Esophagus muscularis mucosa (tissue), 4 donors: ENCODE measurements at regions not wholly inside any gene's neighbourhood (a gene's known extent, or its start where the extent isn't known, plus 50 kb on each side); places are given as distances from the start of the nearest gene placed in this dataset.

Experiments used
- DNase-seq: peaks from one replicate; pipeline ENCODE4 v3.0.0-alpha.2; 2017; ENCODE audit errors: extremely low spot score
- H3K27ac ChIP-seq, 4 donors: fragments of 200-600 bp; sonication (generic); replicated peaks in 1 of 4; 1 replicate in 3 of 4; 2 replicates in 1 of 4; pipeline ENCODE4 v1.5.1; 2016 to 2019; ENCODE audit warnings: mild to moderate bottlenecking in 1 of 4
- H3K27me3 ChIP-seq, 4 donors: fragments of 200-600 bp; sonication (generic); one replicate each; pipeline versions ENCODE4 v1.5.1 to v1.6.0; 2016 to 2019
- H3K36me3 ChIP-seq, 4 donors: fragments of 200-600 bp; sonication (generic); one replicate each; pipeline ENCODE4 v1.5.1; 2016 to 2019
- H3K4me1 ChIP-seq, 4 donors: fragments of 200-600 bp; sonication (generic); one replicate each; pipeline ENCODE4 v1.5.1; 2016 to 2019
- H3K4me3 ChIP-seq, 4 donors: fragments of 200-600 bp; sonication (generic); 1 replicate in 2 of 4; 2 replicates in 2 of 4; pipeline ENCODE4 v1.5.1; 2016 to 2019; ENCODE audit warnings: mild to moderate bottlenecking in 4 of 4, moderate library complexity in 1 of 4
- H3K9me3 ChIP-seq, 4 donors: fragments of 200-600 bp; sonication (generic); 1 replicate in 3 of 4; 2 replicates in 1 of 4; pipeline ENCODE4 v1.5.1; 2016 to 2019
- EP300 ChIP-seq: sonication (generic); formaldehyde crosslinking; IDR thresholded peaks from one replicate; pipeline ENCODE4 v1.6.1; 2017; ENCODE audit warnings: antibody characterized with exemption
- POLR2A ChIP-seq: fragments of 450-650 bp; IDR thresholded peaks from one replicate; pipeline ENCODE4 v1.6.1; 2017; ENCODE audit warnings: antibody characterized with exemption, moderate library complexity, mild to moderate bottlenecking, low read depth
- POLR2AphosphoS5 ChIP-seq, 2 donors: sonication (generic); formaldehyde crosslinking; IDR thresholded peaks; one replicate each; pipeline ENCODE4 v1.6.1; 2017; ENCODE audit warnings: antibody characterized with exemption in 2 of 2
- WGBS: methylation state at CpG from one replicate; pipeline ENCODE4 v1.1.5; 2018; 5-methylcytosine and 5-hydroxymethylcytosine counted together
- intact Hi-C: fragments of 100-400 bp; cut with DNase I; formaldehyde crosslinking; loops from one replicate; pipeline ENCODE4 v1.15.1; 2023
- TF ChIP-seq, protein P1 (sequence below), 3 experiments: fragments of 200-600 bp in 2 of 3; fragments of 450-650 bp in 1 of 3; sonication (generic) in 2 of 3; IDR thresholded peaks; one replicate each; pipeline ENCODE4 v1.5.1; 2017 to 2019; ENCODE audit warnings: antibody characterized with exemption in 3 of 3, mild to moderate bottlenecking in 2 of 3, moderate library complexity in 1 of 3

GRCh38 chr1:175872588-175872987, 129.2 kb upstream of the TNR start:
- Histone ChIP-seq H3K27ac (no peak overlapping the region), H3K4me3 (no peak overlapping the region), H3K9me3 (no peaks in the 10 kb centered on the region), H3K4me1 (no peaks in the 10 kb centered on the region), H3K27me3 (no peaks in the 10 kb centered on the region), H3K36me3 (no peaks in the 10 kb centered on the region)
- 89% methylated on average over 4 of the region's 4 CpGs for WGBS
- no peak for DNase-seq
- TF ChIP-seq, protein P1, sequence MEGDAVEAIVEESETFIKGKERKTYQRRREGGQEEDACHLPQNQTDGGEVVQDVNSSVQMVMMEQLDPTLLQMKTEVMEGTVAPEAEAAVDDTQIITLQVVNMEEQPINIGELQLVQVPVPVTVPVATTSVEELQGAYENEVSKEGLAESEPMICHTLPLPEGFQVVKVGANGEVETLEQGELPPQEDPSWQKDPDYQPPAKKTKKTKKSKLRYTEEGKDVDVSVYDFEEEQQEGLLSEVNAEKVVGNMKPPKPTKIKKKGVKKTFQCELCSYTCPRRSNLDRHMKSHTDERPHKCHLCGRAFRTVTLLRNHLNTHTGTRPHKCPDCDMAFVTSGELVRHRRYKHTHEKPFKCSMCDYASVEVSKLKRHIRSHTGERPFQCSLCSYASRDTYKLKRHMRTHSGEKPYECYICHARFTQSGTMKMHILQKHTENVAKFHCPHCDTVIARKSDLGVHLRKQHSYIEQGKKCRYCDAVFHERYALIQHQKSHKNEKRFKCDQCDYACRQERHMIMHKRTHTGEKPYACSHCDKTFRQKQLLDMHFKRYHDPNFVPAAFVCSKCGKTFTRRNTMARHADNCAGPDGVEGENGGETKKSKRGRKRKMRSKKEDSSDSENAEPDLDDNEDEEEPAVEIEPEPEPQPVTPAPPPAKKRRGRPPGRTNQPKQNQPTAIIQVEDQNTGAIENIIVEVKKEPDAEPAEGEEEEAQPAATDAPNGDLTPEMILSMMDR (IDR thresholded peaks at IDR 0.05), result no peak
- TF ChIP-seq POLR2A (no peak), POLR2AphosphoS5 (IDR thresholded peaks at IDR 0.05) (no peak)
- intact Hi-C loops, result no loop called here

- H3K27me3 ChIP-seq, result no peaks in the 10 kb centered on the region
- no peaks in the 10 kb centered on the region for H3K9me3 ChIP-seq
- no peaks in the 10 kb centered on the region for H3K36me3 ChIP-seq
- no peak overlapping the region for H3K4me3 ChIP-seq
- 84% methylated on average over 4 of the region's 4 CpGs for WGBS
- intact Hi-C loops, result no loop called here
- TF ChIP-seq POLR2A, result no peak
- TF ChIP-seq POLR2AphosphoS5 (IDR thresholded peaks at IDR 0.05), result no peak
- TF ChIP-seq, protein P1 (IDR thresholded peaks at IDR 0.05), result no peak
- TF ChIP-seq EP300, result no peak
- H3K27ac ChIP-seq, result no peak overlapping the region
- no peak for DNase-seq
- no peaks in the 10 kb centered on the region for H3K4me1 ChIP-seq
These were observed 128.3 kb upstream of the TNR start for GRCh38 chr1:175871647-175872046.

DNA sequence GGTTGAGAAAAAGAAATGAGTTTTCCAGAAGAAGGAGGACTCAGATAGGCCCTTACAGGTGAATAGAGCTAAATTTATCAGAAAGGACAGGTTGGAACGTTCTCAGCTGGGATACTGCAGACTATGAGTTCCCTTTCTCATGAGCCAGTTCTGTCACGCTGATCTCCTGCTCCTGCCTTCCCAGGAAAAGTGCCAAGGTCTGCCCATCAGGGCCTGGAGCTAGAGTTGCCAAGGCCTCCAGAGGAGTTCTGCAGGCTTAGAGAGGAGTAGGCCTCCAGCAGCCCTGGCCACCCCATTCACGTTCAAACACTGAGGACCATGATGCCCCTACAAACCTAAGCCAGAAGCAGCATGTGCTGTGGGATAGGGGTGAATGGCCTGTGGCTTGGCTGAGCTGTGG, 126.8 kb upstream of the TNR start:
- Histone ChIP-seq H3K36me3 (no peaks in the 10 kb centered on the region), H3K4me3 (no peak overlapping the region), H3K9me3 (no peaks in the 10 kb centered on the region), H3K27me3 (no peaks in the 10 kb centered on the region), H3K27ac (no peak overlapping the region), H3K4me1 (peaks cover 0 to 12% (median 6%) of the 10 kb centered on the region in 4 donors)
- TF ChIP-seq EP300, result no peak
- no peak for TF ChIP-seq POLR2AphosphoS5 (IDR thresholded peaks at IDR 0.05)
- TF ChIP-seq, protein P1 (IDR thresholded peaks at IDR 0.05), result no peak
- TF ChIP-seq POLR2A, result no peak
- WGBS, result 52% methylated on average over 3 of the region's 3 CpGs
- intact Hi-C loops, result no loop called here
- no peak for DNase-seq

DNA sequence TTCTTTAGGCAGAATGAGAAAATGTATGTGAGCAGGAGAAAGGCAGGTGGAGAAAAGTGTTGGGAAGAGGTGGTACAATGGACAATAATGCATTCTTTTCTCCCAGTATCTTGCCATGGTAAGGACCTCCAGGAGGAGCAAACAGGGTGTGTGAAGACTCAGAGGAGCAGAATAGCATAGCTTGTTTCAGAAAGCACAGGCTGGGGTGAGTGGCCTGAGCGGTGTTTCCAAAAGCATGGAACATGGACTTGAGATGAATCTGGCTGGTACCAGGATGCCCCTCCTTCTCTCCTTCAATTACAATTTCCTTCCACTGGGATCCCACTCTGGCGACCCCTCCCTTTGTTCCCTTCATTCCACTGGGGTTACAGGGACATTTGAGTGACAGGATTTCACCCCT, 123.4 kb upstream of the TNR start:
- Histone ChIP-seq H3K27ac (no peak overlapping the region), H3K27me3 (no peaks in the 10 kb centered on the region), H3K36me3 (no peaks in the 10 kb centered on the region), H3K9me3 (no peaks in the 10 kb centered on the region), H3K4me1 (peaks cover 0 to 15% (median 11%) of the 10 kb centered on the region in 4 donors), H3K4me3 (no peak overlapping the region)
- intact Hi-C loops, result no loop called here
- TF ChIP-seq, protein P1 (IDR thresholded peaks at IDR 0.05), result no peak
- TF ChIP-seq POLR2AphosphoS5 (IDR thresholded peaks at IDR 0.05) (no peak), EP300 (no peak), POLR2A (no peak)
- WGBS, result 79% methylated on average over 2 of the region's 2 CpGs
- no peak for DNase-seq

- Histone ChIP-seq H3K27me3 (no peaks in the 10 kb centered on the region), H3K4me3 (no peak overlapping the region), H3K36me3 (no peaks in the 10 kb centered on the region), H3K9me3 (no peaks in the 10 kb centered on the region), H3K27ac (no peak overlapping the region), H3K4me1 (peaks cover 0 to 15% (median 11%) of the 10 kb centered on the region in 4 donors)
- DNase-seq, result no peak
- TF ChIP-seq POLR2A, result no peak
- no peak for TF ChIP-seq EP300
- TF ChIP-seq POLR2AphosphoS5 (IDR thresholded peaks at IDR 0.05), result no peak
- TF ChIP-seq, protein P1 (IDR thresholded peaks at IDR 0.05), result no peak
- 44% methylated on average over 5 of the region's 6 CpGs for WGBS
- intact Hi-C loops, result no loop called here
These were observed 121.8 kb upstream of the TNR start for GRCh38 chr1:175865041-175865766.
